Ovary (tissue), 3 donors: ENCODE measurements at regions not wholly inside any gene's neighbourhood (a gene's known extent, or its start where the extent isn't known, plus 50 kb on each side); places are given as distances from the start of the nearest gene placed in this dataset.
"Not testable (repeated sequence)": the region's sequence is repeated elsewhere in the genome, so short reads cannot be mapped to it uniquely, and the experiment has no call there.

Experiments used
- EP300 ChIP-seq: sonication (generic); formaldehyde crosslinking; IDR thresholded peaks from one replicate; pipeline ENCODE4 v1.6.1; 2017; ENCODE audit warnings: antibody characterized with exemption
- TF ChIP-seq, protein P1 (sequence below), 3 donors: fragments of 450-650 bp in 2 of 3; fragments of 200-600 bp in 1 of 3; IDR thresholded peaks; one replicate each; pipeline versions ENCODE4 v1.5.1 to v1.8.0; 2016 to 2022; ENCODE audit warnings: antibody characterized with exemption in 3 of 3, mild to moderate bottlenecking in 1 of 3
- donor health status: DM: no; HTN: no; CAD: no.

DNA sequence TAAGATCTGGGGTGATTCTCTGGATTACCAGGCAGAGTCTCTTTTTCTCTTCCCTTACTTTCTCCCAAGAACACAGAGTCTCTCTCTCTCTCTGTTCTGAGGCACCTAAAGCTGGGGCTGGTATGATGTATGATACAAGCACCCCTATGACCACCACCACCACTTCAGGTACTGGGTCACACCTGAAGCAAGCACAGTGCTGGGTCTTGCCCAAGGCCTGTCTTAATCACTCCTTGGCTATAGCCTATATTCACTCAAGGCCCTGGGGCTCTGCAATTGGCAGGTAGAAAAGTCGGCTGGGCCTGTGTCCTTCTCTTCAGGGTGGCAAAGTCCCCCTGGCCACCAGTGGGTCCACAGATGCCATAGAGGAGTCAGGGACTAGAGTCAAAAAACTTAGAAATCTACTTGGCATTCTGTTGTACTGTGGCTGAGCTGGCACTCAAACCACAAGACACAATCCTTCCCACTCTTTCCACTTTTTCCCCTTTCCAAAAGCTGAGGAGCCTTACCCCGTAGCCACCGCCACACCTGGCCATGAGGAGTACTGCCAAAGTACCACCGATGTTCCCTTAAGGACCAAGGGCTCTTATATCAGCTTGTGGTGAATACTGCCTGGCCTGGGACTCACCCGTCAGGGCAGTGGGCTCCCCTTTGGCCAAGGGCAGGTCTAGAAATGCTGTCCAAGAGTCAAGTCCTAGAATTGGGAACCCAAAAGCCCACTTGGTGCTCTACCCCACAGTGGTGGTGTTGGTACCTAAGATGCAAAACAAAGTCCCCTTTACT is 159.2 kb downstream of the POTEM start:
- TF ChIP-seq, protein P1, sequence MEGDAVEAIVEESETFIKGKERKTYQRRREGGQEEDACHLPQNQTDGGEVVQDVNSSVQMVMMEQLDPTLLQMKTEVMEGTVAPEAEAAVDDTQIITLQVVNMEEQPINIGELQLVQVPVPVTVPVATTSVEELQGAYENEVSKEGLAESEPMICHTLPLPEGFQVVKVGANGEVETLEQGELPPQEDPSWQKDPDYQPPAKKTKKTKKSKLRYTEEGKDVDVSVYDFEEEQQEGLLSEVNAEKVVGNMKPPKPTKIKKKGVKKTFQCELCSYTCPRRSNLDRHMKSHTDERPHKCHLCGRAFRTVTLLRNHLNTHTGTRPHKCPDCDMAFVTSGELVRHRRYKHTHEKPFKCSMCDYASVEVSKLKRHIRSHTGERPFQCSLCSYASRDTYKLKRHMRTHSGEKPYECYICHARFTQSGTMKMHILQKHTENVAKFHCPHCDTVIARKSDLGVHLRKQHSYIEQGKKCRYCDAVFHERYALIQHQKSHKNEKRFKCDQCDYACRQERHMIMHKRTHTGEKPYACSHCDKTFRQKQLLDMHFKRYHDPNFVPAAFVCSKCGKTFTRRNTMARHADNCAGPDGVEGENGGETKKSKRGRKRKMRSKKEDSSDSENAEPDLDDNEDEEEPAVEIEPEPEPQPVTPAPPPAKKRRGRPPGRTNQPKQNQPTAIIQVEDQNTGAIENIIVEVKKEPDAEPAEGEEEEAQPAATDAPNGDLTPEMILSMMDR (IDR thresholded peaks at IDR 0.05) = not testable (repeated sequence)
- TF ChIP-seq EP300 = not testable (repeated sequence)
